SK-N-SH (cell line): ENCODE measurements at regions not wholly inside any gene's neighbourhood (a gene's known extent, or its start where the extent isn't known, plus 50 kb on each side); places are given as distances from the start of the nearest gene placed in this dataset.

Experiments used
- CTCF ChIA-PET: fragments of 300-600, 350-600 bp; formaldehyde crosslinking; extraction: SDS; loops from one replicate; lab custom pipeline; 2021; lab: Yijun Ruan, JAX
- POLR2A ChIA-PET: fragments of 350-600 bp; sonication (Branson Sonifier 250); formaldehyde crosslinking; extraction: SDS; loops from one replicate; lab custom pipeline; 2020; ENCODE audit warnings: antibody characterized with exemption, inconsistent platforms; lab: Yijun Ruan, JAX
- DNase-seq: peaks from one replicate; pipeline ENCODE4 v3.0.0; 2012
- H2AFZ ChIP-seq: fragments of 200-600 bp; sonication (generic); 2 replicates; pipeline ENCODE4 v1.8.1; 2016; ENCODE audit warnings: antibody characterized with exemption, mild to moderate bottlenecking, low read depth
- H3F3A ChIP-seq: fragments of 200-600 bp; sonication (generic); replicated peaks from 2 replicates; pipeline ENCODE3; 2016; ENCODE audit warnings: antibody characterized with exemption, mild to moderate bottlenecking; ENCODE audit not compliant: insufficient read depth
- H3K27ac ChIP-seq, 2 experiments: fragments of 200-500 bp in 1 of 2; fragments of 200-600 bp in 1 of 2; sonication (Bioruptor generic) in 1 of 2; sonication (generic), shearing (Covaris generic) in 1 of 2; 2 replicates each; pipeline versions ENCODE4 v1.5.1 to v1.6.1; 2014 to 2016; ENCODE audit warnings: low read depth in 2 of 2, inconsistent platforms in 1 of 2, low read length in 1 of 2, mild to moderate bottlenecking in 1 of 2, mixed read lengths in 1 of 2
- H3K27me3 ChIP-seq: fragments of 200-600 bp; sonication (generic), shearing (Covaris generic); 2 replicates; pipeline ENCODE4 v1.6.1; 2016; ENCODE audit warnings: mixed run types; ENCODE audit not compliant: insufficient read depth
- H3K36me3 ChIP-seq, 2 experiments: fragments of 200-500 bp in 1 of 2; fragments of 200-600 bp in 1 of 2; sonication (Bioruptor generic) in 1 of 2; sonication (generic) in 1 of 2; replicated peaks in 1 of 2; 2 replicates each; pipeline versions ENCODE3 to v1.5.1; 2014 to 2016; ENCODE audit warnings: low read length in 1 of 2, mild to moderate bottlenecking in 1 of 2; ENCODE audit not compliant: insufficient read depth in 2 of 2, control insufficient read depth in 1 of 2
- H3K4me1 ChIP-seq, 2 experiments: fragments of 200-500 bp in 1 of 2; fragments of 200-600 bp in 1 of 2; sonication (Bioruptor generic) in 1 of 2; sonication (generic), shearing (Covaris generic) in 1 of 2; 2 replicates each; pipeline versions ENCODE4 v1.5.1 to v1.6.1; 2014 to 2016; ENCODE audit warnings: low read depth in 1 of 2, low read length in 1 of 2, mixed run types in 1 of 2; ENCODE audit not compliant: insufficient read depth in 2 of 2, control insufficient read depth in 1 of 2
- H3K4me2 ChIP-seq: fragments of 200-600 bp; sonication (generic), shearing (Covaris generic); 2 replicates; pipeline ENCODE4 v1.6.1; 2017; ENCODE audit warnings: mixed run types
- H3K4me3 ChIP-seq, 2 experiments: fragments of 200-500 bp in 1 of 2; fragments of 200-600 bp in 1 of 2; sonication (Bioruptor generic) in 1 of 2; sonication (generic), shearing (Covaris generic) in 1 of 2; 2 replicates each; pipeline versions ENCODE4 v1.5.1 to v1.8.1; 2014 to 2016; ENCODE audit warnings: low read depth in 2 of 2, inconsistent platforms in 1 of 2, low read length in 1 of 2, mild to moderate bottlenecking in 1 of 2, mixed read lengths in 1 of 2, moderate library complexity in 1 of 2
- H3K79me2 ChIP-seq: fragments of 200-600 bp; sonication (generic); 2 replicates; pipeline ENCODE4 v1.8.1; 2017; ENCODE audit warnings: mild to moderate bottlenecking; ENCODE audit not compliant: insufficient read depth
- H3K9ac ChIP-seq: fragments of 200-600 bp; sonication (generic); 2 replicates; pipeline ENCODE4 v1.6.1; 2017; ENCODE audit warnings: mixed run types
- H3K9me2 ChIP-seq: fragments of 200-600 bp; sonication (generic); 2 replicates; pipeline ENCODE4 v1.6.1; 2017; ENCODE audit warnings: mixed run types
- H3K9me3 ChIP-seq: fragments of 200-600 bp; sonication (generic); 2 replicates; pipeline ENCODE4 v1.6.1; 2017; ENCODE audit warnings: mixed run types, mild to moderate bottlenecking, moderate library complexity
- H4K20me1 ChIP-seq: fragments of 200-600 bp; sonication (generic); 2 replicates; pipeline ENCODE4 v1.6.1; 2017; ENCODE audit warnings: mild to moderate bottlenecking, mixed run types; ENCODE audit not compliant: insufficient read depth
- CHD2 ChIP-seq: fragments of 150-350 bp; IDR thresholded peaks from 2 replicates; pipeline ENCODE4 v1.6.1; 2018; ENCODE audit warnings: low read length; ENCODE audit not compliant: partially characterized antibody
- EP300 ChIP-seq, 2 experiments: IDR thresholded peaks; 2 replicates each; pipeline versions ENCODE4 v1.4.0 to v1.6.1; 2012; ENCODE audit warnings: borderline replicate concordance in 1 of 2, low read depth in 1 of 2, low read length in 1 of 2
- EZH2phosphoT487 ChIP-seq: fragments of 200-600 bp; sonication (generic); IDR thresholded peaks from 2 replicates; pipeline ENCODE4 v1.6.1; 2017; ENCODE audit warnings: low read depth, mixed run types, mild to moderate bottlenecking, antibody characterized with exemption, moderate library complexity, borderline replicate concordance
- FOSL2 ChIP-seq: IDR thresholded peaks from 2 replicates; pipeline ENCODE4 v1.4.0; 2012; ENCODE audit warnings: low read depth, mild to moderate bottlenecking, moderate library complexity, borderline replicate concordance
- FOXJ3 ChIP-seq: sonication (generic); formaldehyde crosslinking; IDR thresholded peaks from 2 replicates; pipeline ENCODE4 v1.5.1; 2020; ENCODE audit warnings: mild to moderate bottlenecking, missing genetic modification reagents
- GABPA ChIP-seq: IDR thresholded peaks from 2 replicates; pipeline ENCODE4 v1.4.0; 2012; ENCODE audit warnings: low read depth, mild to moderate bottlenecking
- IRF3 ChIP-seq: fragments of 150-350 bp; IDR thresholded peaks from 2 replicates; pipeline ENCODE4 v1.6.1; 2016; ENCODE audit warnings: mild to moderate bottlenecking, low read depth, low read length
- JUND ChIP-seq: IDR thresholded peaks from 2 replicates; pipeline ENCODE4 v1.4.0; 2012
- MAX ChIP-seq: IDR thresholded peaks from 2 replicates; pipeline ENCODE4 v1.4.0; 2012; ENCODE audit warnings: low read depth
- MXI1 ChIP-seq: IDR thresholded peaks from 2 replicates; pipeline ENCODE4 v1.6.1; 2012; ENCODE audit warnings: mild to moderate bottlenecking, low read depth, low read length, improper control_type of control experiment
- NFIC ChIP-seq: IDR thresholded peaks from 2 replicates; pipeline ENCODE4 v1.4.0; 2012; ENCODE audit warnings: borderline replicate concordance
- RCOR1 ChIP-seq: fragments of 150-350 bp; IDR thresholded peaks from 2 replicates; pipeline ENCODE4 v1.6.1; 2017; ENCODE audit warnings: antibody characterized with exemption, low read length
- REST ChIP-seq: IDR thresholded peaks from 2 replicates; pipeline ENCODE4 v1.6.1; 2012; ENCODE audit warnings: mild to moderate bottlenecking, low read depth, low read length, moderate library complexity
- TCF12 ChIP-seq: IDR thresholded peaks from 2 replicates; pipeline ENCODE4 v1.4.0; 2012
- USF2 ChIP-seq: fragments of 150-350 bp; IDR thresholded peaks from 2 replicates; pipeline ENCODE4 v1.6.1; 2017; ENCODE audit warnings: antibody characterized with exemption, low read length, low read depth, borderline replicate concordance
- YY1 ChIP-seq: IDR thresholded peaks from 2 replicates; pipeline ENCODE4 v1.4.0; 2012; ENCODE audit warnings: low read depth, mild to moderate bottlenecking
- ZBTB33 ChIP-seq: IDR thresholded peaks from 2 replicates; pipeline ENCODE4 v1.4.0; 2012; ENCODE audit warnings: low read depth, borderline replicate concordance
- WGBS: methylation state at CpG from one replicate; pipeline ENCODE4 v1.1.6; 2017; ENCODE audit warnings: low lambda C conversion rate; 5-methylcytosine and 5-hydroxymethylcytosine counted together
- TF ChIP-seq, protein P1 (sequence below): IDR thresholded peaks from 2 replicates; pipeline ENCODE4; 2012

DNA sequence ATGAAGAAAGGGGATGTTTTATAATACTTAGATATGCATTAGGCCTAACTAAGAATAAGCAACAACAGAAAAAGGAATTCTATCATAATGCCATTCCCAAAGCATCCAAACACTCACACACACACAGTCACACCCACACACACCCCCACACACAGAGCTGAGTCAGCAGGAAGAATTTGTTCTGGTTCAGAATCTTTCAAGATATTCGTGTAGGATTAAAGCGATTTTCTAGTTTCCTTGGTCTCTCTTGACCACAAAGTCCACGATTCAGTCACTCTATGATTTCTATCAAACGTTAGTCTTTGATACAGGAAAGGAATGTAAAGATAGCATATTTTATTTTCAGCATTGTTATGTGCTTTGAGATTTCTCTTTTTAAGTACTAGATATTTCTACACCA, 382.6 kb upstream of the DCN start:
- WGBS = 38% methylated on average over 4 of the region's 4 CpGs

More for the DNA sequence above, 382.6 kb upstream of the DCN start:
- no peaks in the 10 kb centered on the region for H4K20me1 ChIP-seq
- TF ChIP-seq EP300 (IDR thresholded peaks at IDR 0.05; ENCODE audit: borderline replicate concordance in 1 of 2, low read depth in 1 of 2, low read length in 1 of 2) (no peak), RCOR1 (no peak), NFIC (no peak), MAX (no peak), MXI1 (no peak), EZH2phosphoT487 (no peak), USF2 (no peak), CHD2 (no peak), ZBTB33 (no peak), GABPA (no peak), FOSL2 (no peak), YY1 (no peak), IRF3 (no peak), REST (no peak), JUND (no peak), FOXJ3 (CRISPR knock-in tag) (no peak), TCF12 (no peak)
- TF ChIP-seq, protein P1, sequence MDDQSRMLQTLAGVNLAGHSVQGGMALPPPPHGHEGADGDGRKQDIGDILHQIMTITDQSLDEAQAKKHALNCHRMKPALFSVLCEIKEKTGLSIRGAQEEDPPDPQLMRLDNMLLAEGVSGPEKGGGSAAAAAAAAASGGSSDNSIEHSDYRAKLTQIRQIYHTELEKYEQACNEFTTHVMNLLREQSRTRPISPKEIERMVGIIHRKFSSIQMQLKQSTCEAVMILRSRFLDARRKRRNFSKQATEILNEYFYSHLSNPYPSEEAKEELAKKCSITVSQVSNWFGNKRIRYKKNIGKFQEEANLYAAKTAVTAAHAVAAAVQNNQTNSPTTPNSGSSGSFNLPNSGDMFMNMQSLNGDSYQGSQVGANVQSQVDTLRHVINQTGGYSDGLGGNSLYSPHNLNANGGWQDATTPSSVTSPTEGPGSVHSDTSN = no peak
- TF ChIP-seq, all 33 proteins: peak for 0
- Histone ChIP-seq H3F3A (no peaks in the 10 kb centered on the region), H3K36me3 (no peaks in the 10 kb centered on the region), H3K27me3 (no peaks in the 10 kb centered on the region), H3K27ac (no peak overlapping the region), H2AFZ (no peak overlapping the region), H3K4me3 (no peak overlapping the region), H3K4me1 (no peaks in the 10 kb centered on the region), H3K9me3 (no peaks in the 10 kb centered on the region), H3K79me2 (no peaks in the 10 kb centered on the region), H3K4me2 (no peak overlapping the region), H3K9ac (no peak overlapping the region), H3K9me2 (no peaks in the 10 kb centered on the region)
- no peak for DNase-seq
- CTCF ChIA-PET = interaction anchor here (1.1 kb wide), 1 partner anchor 183 kb away, joined by 5 read pairs; no protein-coding TSS in a partner anchor
- POLR2A ChIA-PET = no interaction called here
